H1 (cell line): ENCODE measurements at regions not wholly inside any gene's neighbourhood (a gene's known extent, or its start where the extent isn't known, plus 50 kb on each side); places are given as distances from the start of the nearest gene placed in this dataset.

Experiments
- CTCF ChIA-PET: fragments of 300-600 bp; sonication (Branson Sonifier 250); formaldehyde crosslinking; loops from one replicate; lab custom pipeline; 2021; ENCODE audit not compliant: partially characterized antibody; lab: Charles Lee
- POLR2A ChIA-PET: fragments of 300-600 bp; sonication (Branson Sonifier 250); formaldehyde crosslinking; loops from one replicate; lab custom pipeline; 2021; ENCODE audit warnings: inconsistent platforms; ENCODE audit not compliant: partially characterized antibody; lab: Charles Lee
- DNase-seq, 2 experiments: peaks; one replicate each; pipeline versions ENCODE4 v3.0.0 to v3.0.0-alpha.2; 2010 to 2022; ENCODE audit warnings: low spot score in 2 of 2, low read depth in 1 of 2, mixed read lengths in 1 of 2
- FAIRE-seq: peaks from 2 replicates; lab custom pipeline; 2011; peaks lifted over from hg19 to GRCh38; lab: Jason Lieb, UNC
- H2AFZ ChIP-seq: 2 replicates; pipeline ENCODE4 v1.8.1; 2012; ENCODE audit warnings: low read length, inconsistent platforms
- H2AK5ac ChIP-seq: 2 replicates; pipeline ENCODE4 v1.6.1; 2013; ENCODE audit warnings: low read depth, low read length
- H2BK120ac ChIP-seq: replicated peaks from 2 replicates; pipeline ENCODE3; 2013; ENCODE audit warnings: low read depth, low read length, inconsistent platforms
- H2BK12ac ChIP-seq: 2 replicates; pipeline ENCODE4 v1.6.1; 2013; ENCODE audit warnings: low read depth, low read length
- H2BK15ac ChIP-seq: 2 replicates; pipeline ENCODE4 v1.6.1; 2013; ENCODE audit warnings: low read length
- H2BK20ac ChIP-seq: 2 replicates; pipeline ENCODE4 v1.6.1; 2013; ENCODE audit warnings: low read length
- H2BK5ac ChIP-seq: 2 replicates; pipeline ENCODE4 v1.6.1; 2013; ENCODE audit warnings: low read depth, low read length
- H3K14ac ChIP-seq: 2 replicates; pipeline ENCODE4 v1.6.1; 2013; ENCODE audit warnings: inconsistent platforms; ENCODE audit not compliant: insufficient read length
- H3K18ac ChIP-seq: 2 replicates; pipeline ENCODE4 v1.6.1; 2013; ENCODE audit warnings: low read length; ENCODE audit errors: extremely low read depth
- H3K23ac ChIP-seq: 2 replicates; pipeline ENCODE4 v1.6.1; 2013; ENCODE audit warnings: inconsistent platforms; ENCODE audit not compliant: insufficient read length
- H3K23me2 ChIP-seq: 2 replicates; pipeline ENCODE4 v1.6.1; 2013; ENCODE audit warnings: low read depth, low read length
- H3K27ac ChIP-seq: 2 replicates; pipeline ENCODE4 v1.6.1; 2011; ENCODE audit warnings: low read depth, low read length, inconsistent platforms
- H3K27me3 ChIP-seq, 4 experiments: replicated peaks in 1 of 4; 1 replicate in 1 of 4; 2 replicates in 3 of 4; pipeline versions ENCODE4 v1.6.1 to v1.8.1; 2011 to 2013; ENCODE audit warnings: low read length in 3 of 4, mild to moderate bottlenecking in 3 of 4, inconsistent platforms in 2 of 4, mixed read lengths in 2 of 4, moderate library complexity in 1 of 4; ENCODE audit not compliant: control insufficient read depth in 3 of 4, insufficient read depth in 3 of 4; ENCODE audit errors: extremely low read depth in 1 of 4
- H3K36me3 ChIP-seq, 4 experiments: 2 replicates each; pipeline versions ENCODE4 v1.6.1 to v1.8.1; 2011 to 2013; ENCODE audit warnings: mild to moderate bottlenecking in 4 of 4, low read length in 3 of 4, moderate library complexity in 2 of 4, control low read depth in 1 of 4, inconsistent platforms in 1 of 4; ENCODE audit not compliant: insufficient read depth in 4 of 4, control insufficient read depth in 2 of 4
- H3K4ac ChIP-seq: replicated peaks from 2 replicates; pipeline ENCODE3; 2013; ENCODE audit warnings: low read length, low read depth, mixed read lengths, inconsistent platforms; ENCODE audit not compliant: insufficient read length
- H3K4me1 ChIP-seq, 4 experiments: replicated peaks in 1 of 4; 1 replicate in 1 of 4; 2 replicates in 3 of 4; pipeline versions ENCODE4 v1.6.1 to v1.8.1; 2011 to 2013; ENCODE audit warnings: low read length in 3 of 4, inconsistent platforms in 2 of 4, mixed read lengths in 1 of 4; ENCODE audit not compliant: insufficient read depth in 4 of 4, control insufficient read depth in 3 of 4
- H3K4me2 ChIP-seq, 2 experiments: 2 replicates each; pipeline versions ENCODE4 v1.6.1 to v1.8.1; 2011 to 2013; ENCODE audit warnings: low read depth in 2 of 2, low read length in 2 of 2, control low read depth in 1 of 2, inconsistent platforms in 1 of 2, mild to moderate bottlenecking in 1 of 2; ENCODE audit not compliant: insufficient read depth in 1 of 2
- H3K4me3 ChIP-seq, 4 experiments: fragments of 200-600, 300-600 bp in 1 of 4; sonication (generic), shearing (Covaris generic), sonication (Bioruptor Twin) in 1 of 4; 2 replicates each; pipeline versions ENCODE4 v1.5.1 to v1.8.1; 2011 to 2016; ENCODE audit warnings: low read length in 4 of 4, low read depth in 3 of 4, control low read depth in 2 of 4, inconsistent platforms in 2 of 4, mild to moderate bottlenecking in 2 of 4, mixed read lengths in 1 of 4, moderate library complexity in 1 of 4; ENCODE audit not compliant: insufficient read depth in 2 of 4; ENCODE audit errors: extremely low read depth in 1 of 4
- H3K56ac ChIP-seq: replicated peaks from 2 replicates; pipeline ENCODE3; 2013; ENCODE audit warnings: low read depth, mild to moderate bottlenecking, mixed read lengths, low read length, inconsistent platforms; ENCODE audit not compliant: insufficient read length
- H3K79me1 ChIP-seq: 2 replicates; pipeline ENCODE4 v1.6.1; 2013; ENCODE audit warnings: low read depth, low read length, control low read depth
- H3K79me2 ChIP-seq, 2 experiments: 2 replicates each; pipeline versions ENCODE4 v1.6.1 to v1.8.1; 2012 to 2013; ENCODE audit warnings: low read length in 2 of 2, mild to moderate bottlenecking in 2 of 2, inconsistent platforms in 1 of 2; ENCODE audit not compliant: insufficient read depth in 2 of 2, control insufficient read depth in 1 of 2
- H3K9ac ChIP-seq, 4 experiments: replicated peaks in 1 of 4; 1 replicate in 1 of 4; 2 replicates in 3 of 4; pipeline versions ENCODE4 v1.6.1 to v1.8.1; 2011 to 2013; ENCODE audit warnings: low read depth in 3 of 4, low read length in 3 of 4, control low read depth in 2 of 4, mild to moderate bottlenecking in 2 of 4, moderate library complexity in 2 of 4, inconsistent platforms in 1 of 4; ENCODE audit errors: extremely low read depth in 1 of 4
- H3K9me3 ChIP-seq, 2 experiments: 2 replicates each; pipeline versions ENCODE4 v1.6.1 to v1.8.1; 2012 to 2013; ENCODE audit warnings: mild to moderate bottlenecking in 2 of 2, moderate library complexity in 2 of 2, control low read depth in 1 of 2, inconsistent platforms in 1 of 2, low read depth in 1 of 2, low read length in 1 of 2, mixed read lengths in 1 of 2; ENCODE audit not compliant: insufficient read depth in 2 of 2
- H4K20me1 ChIP-seq, 2 experiments: replicated peaks in 1 of 2; 2 replicates each; pipeline versions ENCODE3 to v1.8.1; 2011 to 2013; ENCODE audit warnings: inconsistent platforms in 2 of 2, low read length in 2 of 2, mild to moderate bottlenecking in 1 of 2; ENCODE audit not compliant: insufficient read depth in 2 of 2, control insufficient read depth in 1 of 2
- H4K5ac ChIP-seq: 2 replicates; pipeline ENCODE4 v1.6.1; 2013; ENCODE audit warnings: low read length, low read depth, mixed read lengths, inconsistent platforms; ENCODE audit not compliant: insufficient read length
- H4K8ac ChIP-seq: 2 replicates; pipeline ENCODE4 v1.8.0; 2013; ENCODE audit warnings: mild to moderate bottlenecking, moderate library complexity, low read length, inconsistent platforms; ENCODE audit not compliant: insufficient read depth; ENCODE audit errors: extremely low read depth
- H4K91ac ChIP-seq: replicated peaks from 2 replicates; pipeline ENCODE3; 2013; ENCODE audit warnings: low read length, mixed read lengths, inconsistent platforms; ENCODE audit not compliant: insufficient read length
- CHD2 ChIP-seq: IDR thresholded peaks from 2 replicates; pipeline ENCODE4 v1.6.1; 2012; ENCODE audit warnings: low read length, improper control_type of control experiment
- EP300 ChIP-seq, 2 experiments: IDR thresholded peaks; 1 replicate in 1 of 2; 2 replicates in 1 of 2; pipeline ENCODE4 v1.6.1; 2011 to 2012; ENCODE audit warnings: low read depth in 2 of 2, low read length in 2 of 2, mild to moderate bottlenecking in 2 of 2, borderline replicate concordance in 1 of 2, inconsistent platforms in 1 of 2, moderate library complexity in 1 of 2
- EZH2 ChIP-seq: fragments of 200-600 bp; sonication (generic); IDR thresholded peaks from 2 replicates; pipeline ENCODE4 v1.7.1; 2012; ENCODE audit warnings: low read depth, mild to moderate bottlenecking, moderate library complexity, low read length, inconsistent platforms; ENCODE audit not compliant: severe bottlenecking
- NRF1 ChIP-seq: IDR thresholded peaks from 2 replicates; pipeline ENCODE4 v1.6.1; 2011; ENCODE audit warnings: mild to moderate bottlenecking, low read depth, low read length, improper control_type of control experiment
- POLR2A ChIP-seq, 2 experiments: IDR thresholded peaks; 1 replicate in 1 of 2; 2 replicates in 1 of 2; pipeline ENCODE4 v1.6.1; 2011; ENCODE audit warnings: low read depth in 2 of 2, low read length in 2 of 2, mild to moderate bottlenecking in 2 of 2; ENCODE audit errors: control extremely low read depth in 1 of 2
- POU5F1 ChIP-seq: IDR thresholded peaks from 2 replicates; pipeline ENCODE4 v1.6.1; 2011; ENCODE audit warnings: low read depth, mild to moderate bottlenecking, low read length, moderate library complexity
- RFX5 ChIP-seq: IDR thresholded peaks from 2 replicates; pipeline ENCODE4 v1.6.1; 2011; ENCODE audit warnings: low read depth, low read length, improper control_type of control experiment, borderline replicate concordance
- SIX5 ChIP-seq: IDR thresholded peaks from 2 replicates; pipeline ENCODE4 v1.6.1; 2011; ENCODE audit warnings: mild to moderate bottlenecking, low read depth, low read length
- SP2 ChIP-seq: IDR thresholded peaks from 2 replicates; pipeline ENCODE4 v1.6.1; 2012; ENCODE audit warnings: mild to moderate bottlenecking, low read length, inconsistent platforms
- SUZ12 ChIP-seq: fragments of 200-600 bp; sonication (generic); IDR thresholded peaks from 2 replicates; pipeline ENCODE4 v1.6.1; 2012; ENCODE audit warnings: mild to moderate bottlenecking, inconsistent platforms, low read length, moderate library complexity, mixed read lengths
- whole genome bisulfite sequencing, 2 experiments: shearing (Covaris generic) in 1 of 2; methylation state at CpG; one replicate each; pipeline versions ENCODE4 v1.1.6 to v1.1.7; 2013 to 2015; ENCODE audit warnings: low lambda C conversion rate in 2 of 2, mixed read lengths in 2 of 2, inconsistent platforms in 1 of 2, low coverage in 1 of 2, missing lambda C conversion rate in 1 of 2; ENCODE audit not compliant: insufficient replicate concordance in 2 of 2, insufficient coverage in 1 of 2, insufficient read length in 1 of 2; ENCODE audit errors: extremely low coverage in 1 of 2, missing lambda C conversion rate in 1 of 2; 5-methylcytosine and 5-hydroxymethylcytosine counted together
- TF ChIP-seq, protein P1 (sequence below): IDR thresholded peaks from 2 replicates; pipeline ENCODE4 v1.6.1; 2012; ENCODE audit warnings: inconsistent platforms
- TF ChIP-seq, protein P2 (sequence below): IDR thresholded peaks from 2 replicates; pipeline ENCODE4 v1.6.1; 2011; ENCODE audit warnings: low read length, improper control_type of control experiment
- TF ChIP-seq, protein P3 (sequence below): IDR thresholded peaks from 2 replicates; pipeline ENCODE4 v1.6.1; 2011; ENCODE audit warnings: low read depth, mild to moderate bottlenecking, low read length; ENCODE audit not compliant: insufficient read depth

DNA sequence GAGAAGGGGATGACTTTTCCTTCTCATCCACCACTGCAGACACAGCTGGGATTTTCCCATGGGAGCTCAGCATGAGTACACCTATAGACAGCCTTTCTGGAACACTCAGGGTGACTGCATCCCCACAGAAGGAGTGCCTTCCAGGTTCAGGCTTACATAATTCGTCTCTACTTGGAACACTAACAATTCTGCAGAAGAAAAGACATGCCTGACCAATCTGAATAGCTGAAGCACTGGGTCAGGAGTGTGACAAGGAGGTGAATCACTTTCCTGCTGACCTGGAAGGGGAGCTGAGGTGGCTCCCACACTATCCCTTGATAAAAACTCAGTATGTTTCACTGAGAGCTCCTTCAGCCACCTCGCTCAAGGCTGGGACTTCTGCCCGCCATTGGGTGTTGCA is 425.3 kb downstream of the TLR4 start:
- Histone ChIP-seq H3K56ac (no peak overlapping the region), H3K27ac (no peak overlapping the region), H4K8ac (no peak overlapping the region), H2AK5ac (no peak overlapping the region), H2BK12ac (no peak overlapping the region), H3K4me2 (no peak overlapping the region), H2BK5ac (no peak overlapping the region), H3K9me3 (no peaks in the 10 kb centered on the region), H3K18ac (no peak overlapping the region), H4K91ac (no peak overlapping the region), H3K4me1 (no peaks in the 10 kb centered on the region), H3K14ac (no peak overlapping the region), H3K23ac (no peak overlapping the region), H3K4me3 (no peak overlapping the region), H2BK20ac (no peak overlapping the region), H3K79me2 (no peaks in the 10 kb centered on the region), H3K79me1 (no peaks in the 10 kb centered on the region), H2BK15ac (no peak overlapping the region), H4K20me1 (no peaks in the 10 kb centered on the region), H3K23me2 (no peaks in the 10 kb centered on the region), H3K4ac (no peak overlapping the region), H3K9ac (no peak overlapping the region), H4K5ac (no peak overlapping the region), H2BK120ac (no peak overlapping the region), H3K27me3 (no peaks in the 10 kb centered on the region), H3K36me3 (no peaks in the 10 kb centered on the region), H2AFZ (no peak overlapping the region)
- CTCF ChIA-PET, result interaction anchor here (0.7 to 1.4 kb wide), 2 partner anchors 12 to 20 kb away, joined by 3 to 5 read pairs; no protein-coding TSS in a partner anchor
- no peak for DNase-seq
- no peak for FAIRE-seq
- WGBS, 2 experiments, result 97% methylated on average over 3 of the region's 3 CpGs; no CpG with 5 or more reads in 1 of the 2 experiments
- POLR2A ChIA-PET, result no interaction called here
- TF ChIP-seq, protein P1, sequence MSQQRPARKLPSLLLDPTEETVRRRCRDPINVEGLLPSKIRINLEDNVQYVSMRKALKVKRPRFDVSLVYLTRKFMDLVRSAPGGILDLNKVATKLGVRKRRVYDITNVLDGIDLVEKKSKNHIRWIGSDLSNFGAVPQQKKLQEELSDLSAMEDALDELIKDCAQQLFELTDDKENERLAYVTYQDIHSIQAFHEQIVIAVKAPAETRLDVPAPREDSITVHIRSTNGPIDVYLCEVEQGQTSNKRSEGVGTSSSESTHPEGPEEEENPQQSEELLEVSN, result no peak
- TF ChIP-seq RFX5 (no peak), SIX5 (no peak), CHD2 (no peak), POU5F1 (no peak), NRF1 (no peak), SP2 (no peak), EZH2 (no peak), SUZ12 (no peak), POLR2A (IDR thresholded peaks at IDR 0.05; ENCODE audit: control extremely low read depth in 1 of 2, low read depth in 2 of 2, low read length in 2 of 2) (no peak), EP300 (IDR thresholded peaks at IDR 0.05; ENCODE audit: borderline replicate concordance in 1 of 2, low read depth in 2 of 2, low read length in 2 of 2) (no peak)
- TF ChIP-seq, protein P2, sequence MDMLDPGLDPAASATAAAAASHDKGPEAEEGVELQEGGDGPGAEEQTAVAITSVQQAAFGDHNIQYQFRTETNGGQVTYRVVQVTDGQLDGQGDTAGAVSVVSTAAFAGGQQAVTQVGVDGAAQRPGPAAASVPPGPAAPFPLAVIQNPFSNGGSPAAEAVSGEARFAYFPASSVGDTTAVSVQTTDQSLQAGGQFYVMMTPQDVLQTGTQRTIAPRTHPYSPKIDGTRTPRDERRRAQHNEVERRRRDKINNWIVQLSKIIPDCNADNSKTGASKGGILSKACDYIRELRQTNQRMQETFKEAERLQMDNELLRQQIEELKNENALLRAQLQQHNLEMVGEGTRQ, result no peak
- TF ChIP-seq, protein P3, sequence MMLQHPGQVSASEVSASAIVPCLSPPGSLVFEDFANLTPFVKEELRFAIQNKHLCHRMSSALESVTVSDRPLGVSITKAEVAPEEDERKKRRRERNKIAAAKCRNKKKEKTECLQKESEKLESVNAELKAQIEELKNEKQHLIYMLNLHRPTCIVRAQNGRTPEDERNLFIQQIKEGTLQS, result no peak
